ENCODE measurements at regions not wholly inside any gene's neighbourhood (a gene's known extent, or its start where the extent isn't known, plus 50 kb on each side); places are given as distances from the start of the nearest gene placed in this dataset.

DNA sequence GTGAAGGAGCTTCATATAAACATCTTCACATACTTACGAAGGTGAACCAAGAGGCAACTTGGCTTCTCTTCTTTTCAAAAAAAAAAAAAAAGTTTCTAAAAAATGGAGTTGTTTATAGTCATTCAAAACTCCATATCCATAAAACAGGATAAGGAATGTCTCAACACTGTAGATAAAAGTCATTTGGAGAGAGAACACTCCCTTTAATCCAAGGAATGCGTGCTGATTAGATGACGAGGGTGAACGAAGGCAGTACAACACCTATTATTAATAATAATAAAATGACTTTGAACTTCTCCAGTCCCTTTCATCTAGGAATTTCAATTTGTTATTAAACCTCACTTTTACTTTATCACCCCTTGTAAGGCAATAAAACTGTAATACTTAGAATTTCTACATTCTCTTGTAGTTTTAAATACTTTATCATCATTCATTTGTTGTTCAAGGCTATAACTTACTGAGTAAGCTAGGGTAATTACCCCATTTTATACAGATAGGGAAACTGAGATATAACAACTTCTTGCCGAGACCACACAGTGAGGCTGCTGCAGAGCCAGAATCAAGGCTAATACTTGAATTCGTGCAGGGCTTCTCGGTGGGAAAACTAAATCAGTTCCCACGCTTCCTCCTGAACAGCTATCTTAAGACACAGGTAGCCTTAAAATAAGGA lies 377.1 kb downstream of the EFNA5 start:
- no peak for DNase-seq (ENCODE audit: low spot score)

DNA sequence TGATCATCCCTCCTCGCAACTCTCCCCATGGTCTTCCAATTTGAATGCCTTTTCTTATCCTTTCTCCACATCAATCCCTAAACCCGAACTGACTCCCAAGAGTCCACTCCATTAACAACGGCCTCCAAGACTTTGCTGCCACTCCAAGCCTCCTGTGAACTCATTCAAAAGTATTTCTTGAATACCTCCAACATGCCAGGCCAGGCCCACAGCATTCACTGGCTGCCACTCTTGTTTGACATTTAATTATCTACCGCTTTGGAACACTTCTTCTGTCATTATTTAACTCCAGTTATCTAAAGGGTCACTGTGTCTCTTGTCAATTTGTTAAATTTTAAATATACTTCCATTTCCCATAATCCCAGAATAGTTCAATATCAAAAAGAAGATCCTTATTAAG lies 378.9 kb downstream of the EFNA5 start:
- no peak for DNase-seq (ENCODE audit: low spot score)

DNA sequence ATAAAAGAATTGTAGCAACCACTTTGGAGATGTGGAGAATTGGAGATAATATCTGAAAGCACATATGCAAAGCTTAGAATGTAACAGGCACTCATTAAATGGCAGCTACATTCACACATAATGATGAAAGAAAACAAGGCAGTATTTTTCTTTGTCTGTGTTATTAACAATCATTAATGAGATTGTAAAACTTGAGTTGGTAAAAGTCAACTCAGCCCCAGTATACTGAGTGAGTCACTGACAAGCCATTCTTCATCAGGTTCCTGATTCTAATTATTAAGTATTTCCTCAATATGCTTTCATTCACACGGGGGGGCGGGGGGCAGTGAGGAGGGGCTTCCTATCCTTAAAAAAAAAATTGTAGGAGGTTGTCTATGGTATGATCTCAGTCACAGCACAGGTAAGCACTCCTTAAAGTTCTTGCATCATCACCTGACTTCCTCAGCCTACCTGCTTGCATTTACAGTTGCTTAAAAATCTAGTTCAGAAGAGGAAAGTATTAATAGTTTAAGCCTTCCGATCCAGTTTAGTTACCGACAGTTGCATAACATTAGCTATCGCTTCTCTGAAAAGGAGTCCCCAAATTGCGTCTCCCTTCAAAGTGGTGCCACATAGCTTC lies 379.8 kb downstream of the EFNA5 start:
- DNase-seq (ENCODE audit: low spot score), result peak; percentile 60

DNA sequence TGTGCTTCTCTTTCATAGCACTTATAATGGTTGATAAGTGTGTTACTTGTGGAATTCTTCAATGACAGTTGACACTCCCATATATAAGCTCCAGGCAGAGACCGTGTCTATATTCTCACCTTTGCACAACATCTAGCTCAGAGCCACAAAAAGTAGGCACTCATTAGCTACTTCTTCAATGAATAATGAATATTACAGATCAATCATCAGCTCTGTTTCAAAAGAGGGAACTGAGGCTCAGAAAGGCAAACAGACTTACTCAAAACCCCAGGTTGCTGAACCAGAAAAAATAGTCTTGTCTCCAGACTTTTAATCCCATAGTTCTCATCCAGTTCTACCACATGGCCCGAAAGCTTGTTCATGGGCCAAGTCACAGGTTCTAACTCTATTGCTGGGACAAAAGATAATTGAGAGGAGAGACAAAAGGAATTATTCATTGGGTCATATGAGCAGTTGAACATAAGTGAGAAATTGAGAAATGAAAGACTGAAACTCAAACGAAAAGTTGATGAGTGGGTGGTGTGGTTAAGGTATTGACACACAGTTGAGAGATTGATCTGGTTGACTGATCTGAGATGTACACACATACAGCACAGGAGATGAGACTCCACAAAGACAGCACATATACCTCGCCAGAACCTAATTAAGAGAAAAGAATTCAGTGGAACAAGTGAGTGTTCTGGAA lies 381.6 kb downstream of the EFNA5 start:
- DNase-seq (ENCODE audit: low spot score), result peak; percentile 75

GRCh38 chr5:107286447-107287098 lies 384.2 kb downstream of the EFNA5 start:
- DNase-seq (ENCODE audit: low spot score), result peak; percentile 52

DNA sequence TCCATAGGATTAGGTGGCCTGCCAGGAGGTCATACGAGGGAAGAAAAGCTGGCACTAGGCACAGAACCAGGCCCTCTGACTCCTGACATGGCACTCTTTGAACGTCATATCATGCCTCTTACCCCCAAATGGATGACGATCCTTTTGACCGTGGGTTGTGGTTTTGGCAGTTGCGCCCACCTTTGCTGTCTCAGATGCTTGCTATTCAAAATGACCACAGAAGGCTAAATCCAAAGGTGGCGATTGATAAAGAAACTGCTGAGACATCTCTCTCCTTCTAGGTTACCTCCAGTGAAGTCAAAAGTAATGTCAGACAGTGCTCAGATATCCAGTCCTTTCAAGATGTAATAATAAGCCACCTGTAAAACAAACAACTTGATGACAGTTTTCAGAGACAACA lies 385.0 kb downstream of the EFNA5 start:
- DNase-seq (ENCODE audit: low spot score), result peak; percentile 50

- peak; percentile 86 for DNase-seq (ENCODE audit: low spot score)
Observed at GRCh38 chr5:107284822-107285525, 385.8 kb downstream of the EFNA5 start.

- DNase-seq (ENCODE audit: low spot score), result peak; percentile 58
Observed at GRCh38 chr5:107282061-107282460, 388.7 kb downstream of the EFNA5 start.

GRCh38 chr5:107278774-107279173 lies 392.0 kb downstream of the EFNA5 start:
- no peak for DNase-seq (ENCODE audit: low spot score)

GRCh38 chr5:107277485-107278125 lies 393.1 kb downstream of the EFNA5 start:
- DNase-seq (ENCODE audit: low spot score), result no peak

GRCh38 chr5:107275333-107275732 lies 395.4 kb downstream of the EFNA5 start:
- DNase-seq (ENCODE audit: low spot score), result peak; percentile 69

- DNase-seq (ENCODE audit: low spot score), result peak; percentile 31
Observed at GRCh38 chr5:107274571-107274970, 396.2 kb downstream of the EFNA5 start.

DNA sequence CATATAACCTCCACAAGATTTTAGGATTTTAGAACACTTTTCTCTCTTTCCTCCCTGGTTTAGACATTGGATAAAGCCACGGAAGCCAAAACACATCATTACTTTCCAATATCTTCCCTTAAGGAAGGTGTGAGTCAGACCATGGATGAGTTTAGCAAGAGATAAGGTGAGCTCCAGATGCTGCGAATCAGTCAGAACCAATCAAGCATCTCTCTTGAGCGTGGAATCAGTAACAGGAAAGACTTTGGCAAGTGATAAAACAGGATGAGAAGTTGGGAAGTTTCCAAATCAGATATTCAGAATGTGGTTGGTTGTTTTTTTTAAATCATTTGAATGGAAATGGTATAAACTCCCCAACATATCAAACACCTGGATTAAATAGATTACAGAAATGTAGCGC lies 397.8 kb downstream of the EFNA5 start:
- peak; percentile 64 for DNase-seq (ENCODE audit: low spot score)

GRCh38 chr5:107272509-107272908 lies 398.2 kb downstream of the EFNA5 start:
- DNase-seq (ENCODE audit: low spot score), result no peak

GRCh38 chr5:107271682-107272350 lies 398.9 kb downstream of the EFNA5 start:
- DNase-seq (ENCODE audit: low spot score), result no peak

DNA sequence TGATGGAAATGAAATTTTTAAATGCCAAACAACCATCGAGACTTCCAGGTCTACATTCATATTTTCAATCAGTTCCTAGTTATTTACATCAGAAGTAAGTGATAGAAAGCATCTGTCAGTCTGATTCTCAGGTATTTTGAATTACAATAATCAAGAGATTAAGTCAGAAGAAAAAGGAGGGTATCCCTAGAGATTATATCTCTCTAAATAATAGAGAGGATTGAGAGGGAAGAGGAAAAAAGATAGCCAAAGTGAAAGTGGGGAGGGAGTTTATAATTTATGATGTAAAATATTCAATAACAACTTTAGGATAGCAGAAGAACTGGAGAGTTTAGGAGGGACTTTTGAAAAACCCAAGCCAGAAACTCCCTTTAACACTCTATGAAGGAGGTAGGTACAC lies 400.2 kb downstream of the EFNA5 start:
- DNase-seq (ENCODE audit: low spot score), result no peak

DNA sequence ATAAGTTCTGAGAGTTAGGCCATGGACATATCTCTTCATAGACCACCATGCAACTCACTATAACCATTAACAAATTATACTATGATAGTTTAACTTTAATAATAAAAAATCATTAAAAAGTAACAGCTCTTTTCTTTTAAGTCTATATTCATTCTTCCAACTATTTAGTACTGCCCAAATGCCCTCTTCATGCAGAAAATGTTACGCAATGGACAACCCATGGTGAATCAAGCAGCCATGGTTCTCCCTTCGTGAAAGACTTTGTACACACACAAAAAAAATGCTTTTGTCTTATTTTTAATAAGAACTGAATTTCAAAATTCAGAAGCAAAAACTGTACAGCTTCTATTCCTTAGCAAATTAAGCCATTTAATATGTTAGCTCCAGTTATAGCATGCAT lies 401.1 kb downstream of the EFNA5 start:
- DNase-seq (ENCODE audit: low spot score), result no peak

GRCh38 chr5:107269256-107269655 lies 401.5 kb downstream of the EFNA5 start:
- no peak for DNase-seq (ENCODE audit: low spot score)

GRCh38 chr5:107268241-107268640 lies 402.5 kb downstream of the EFNA5 start:
- no peak for DNase-seq (ENCODE audit: low spot score)

DNA sequence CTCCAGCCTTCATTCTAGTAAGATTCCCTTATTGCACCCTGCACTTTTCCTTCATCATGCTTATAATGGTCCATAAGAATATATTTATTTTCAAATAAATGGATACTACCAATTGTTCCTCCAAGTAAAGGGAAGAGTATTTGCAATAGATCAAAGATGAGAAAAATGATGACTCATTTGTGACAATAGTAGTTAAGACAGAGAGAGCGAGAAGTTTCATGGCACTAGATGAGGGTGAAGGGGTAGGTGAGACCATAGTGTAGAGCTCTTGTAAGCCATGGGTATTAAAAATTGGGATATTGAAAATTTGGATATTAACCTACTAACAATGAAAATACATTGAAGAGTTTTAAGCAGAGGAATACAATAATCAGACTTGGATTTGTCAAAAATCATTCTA lies 404.6 kb downstream of the EFNA5 start:
- DNase-seq (ENCODE audit: low spot score), result no peak

DNA sequence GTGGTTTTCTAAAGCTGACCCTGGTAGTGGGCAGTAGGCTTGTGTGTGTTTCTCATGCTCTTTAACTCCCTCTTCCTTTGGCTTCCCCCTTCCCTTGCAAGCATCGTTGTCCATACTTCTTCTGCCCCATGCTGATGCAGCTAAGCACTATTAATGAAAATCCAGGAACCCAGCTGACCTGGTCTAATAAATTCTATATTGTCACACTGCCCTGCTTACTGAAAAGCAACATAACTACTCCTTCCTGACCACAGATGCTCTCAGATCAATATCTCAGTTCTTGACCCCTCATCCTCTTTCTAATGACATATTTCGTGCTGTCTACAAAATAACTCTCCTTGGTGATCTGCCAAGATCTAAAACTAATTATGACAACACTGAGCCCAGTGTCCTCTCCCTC lies 405.5 kb downstream of the EFNA5 start:
- DNase-seq (ENCODE audit: low spot score), result no peak
